ENCODE measurements at regions not wholly inside any gene's neighbourhood (a gene's known extent, or its start where the extent isn't known, plus 50 kb on each side); places are given as distances from the start of the nearest gene placed in this dataset.

GRCh38 chr18:54090856-54091255, 133.6 kb downstream of the MBD2 start:
- TF ChIP-seq CTCF (IDR thresholded peaks at IDR 0.05), result no peak
- TF ChIP-seq POLR2A (IDR thresholded peaks at IDR 0.05), result no peak
